ENCODE measurements at regions not wholly inside any gene's neighbourhood (a gene's known extent, or its start where the extent isn't known, plus 50 kb on each side); places are given as distances from the start of the nearest gene placed in this dataset.

- no peak for TF ChIP-seq CTCF (conservative IDR thresholded peaks at IDR 0.05; ENCODE audit: low read depth in 2 of 2)
- no peak for TF ChIP-seq EZH2phosphoT487 (IDR thresholded peaks at IDR 0.05; ENCODE audit: unreplicated experiment)
Observed at GRCh38 chrX:141969706-141970105, 66.0 kb downstream of the MAGEC1 start.

Data from GM23338 (cell line).